Epithelial cell of proximal tubule (primary cell): ENCODE measurements at regions not wholly inside any gene's neighbourhood (a gene's known extent, or its start where the extent isn't known, plus 50 kb on each side); places are given as distances from the start of the nearest gene placed in this dataset.

Experiments
- DNase-seq: peaks from one replicate; pipeline ENCODE4 v3.0.0-alpha.2; 2011; ENCODE audit warnings: low read depth
- H3K4me3 ChIP-seq: 2 replicates; pipeline ENCODE4 v1.5.1; 2011; ENCODE audit warnings: low read depth, mild to moderate bottlenecking, low read length
- TF ChIP-seq, protein P1 (sequence below): conservative IDR thresholded peaks from 2 replicates; pipeline ENCODE4 v1.5.1; 2012; ENCODE audit warnings: low read depth, mild to moderate bottlenecking, low read length

DNA sequence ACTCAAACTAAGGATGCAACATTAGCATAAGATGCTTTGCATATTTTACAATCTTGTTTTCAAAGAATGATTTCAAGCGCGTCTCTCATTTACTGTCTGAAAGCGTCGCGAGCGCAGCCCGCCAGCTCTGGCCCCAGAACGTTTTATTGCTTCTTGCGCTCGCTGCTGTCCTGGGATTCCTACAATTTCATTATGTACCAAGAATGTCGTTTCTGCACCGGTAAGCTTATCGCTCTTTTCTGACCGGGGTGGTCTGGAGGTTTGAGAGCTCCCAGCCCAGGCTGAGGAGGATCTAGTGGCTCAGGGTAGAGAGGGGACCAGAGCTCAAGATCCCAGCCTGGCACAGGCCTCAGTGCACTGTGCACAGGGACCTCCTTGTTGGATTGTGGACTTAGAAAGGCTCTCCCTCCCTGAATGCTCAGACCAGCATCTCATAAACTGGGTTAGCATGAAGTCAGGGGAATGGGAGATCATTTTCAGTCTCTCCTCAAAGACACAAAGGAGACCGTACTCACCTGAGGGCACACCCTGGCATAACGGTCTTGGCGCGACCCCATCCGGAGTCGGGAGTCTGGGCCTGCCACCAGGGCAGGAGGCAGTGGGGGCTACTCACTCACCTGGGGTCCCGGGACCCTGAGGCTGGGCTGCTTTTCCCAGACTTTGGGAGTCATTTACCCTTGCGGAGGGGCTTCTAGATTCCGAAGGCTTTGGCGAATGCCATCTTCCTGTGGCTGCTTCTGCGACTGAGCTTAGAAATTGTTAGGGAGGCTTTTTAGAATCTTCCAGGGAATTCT, 817.4 kb downstream of the BRD1 start:
- TF ChIP-seq, protein P1, sequence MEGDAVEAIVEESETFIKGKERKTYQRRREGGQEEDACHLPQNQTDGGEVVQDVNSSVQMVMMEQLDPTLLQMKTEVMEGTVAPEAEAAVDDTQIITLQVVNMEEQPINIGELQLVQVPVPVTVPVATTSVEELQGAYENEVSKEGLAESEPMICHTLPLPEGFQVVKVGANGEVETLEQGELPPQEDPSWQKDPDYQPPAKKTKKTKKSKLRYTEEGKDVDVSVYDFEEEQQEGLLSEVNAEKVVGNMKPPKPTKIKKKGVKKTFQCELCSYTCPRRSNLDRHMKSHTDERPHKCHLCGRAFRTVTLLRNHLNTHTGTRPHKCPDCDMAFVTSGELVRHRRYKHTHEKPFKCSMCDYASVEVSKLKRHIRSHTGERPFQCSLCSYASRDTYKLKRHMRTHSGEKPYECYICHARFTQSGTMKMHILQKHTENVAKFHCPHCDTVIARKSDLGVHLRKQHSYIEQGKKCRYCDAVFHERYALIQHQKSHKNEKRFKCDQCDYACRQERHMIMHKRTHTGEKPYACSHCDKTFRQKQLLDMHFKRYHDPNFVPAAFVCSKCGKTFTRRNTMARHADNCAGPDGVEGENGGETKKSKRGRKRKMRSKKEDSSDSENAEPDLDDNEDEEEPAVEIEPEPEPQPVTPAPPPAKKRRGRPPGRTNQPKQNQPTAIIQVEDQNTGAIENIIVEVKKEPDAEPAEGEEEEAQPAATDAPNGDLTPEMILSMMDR = no peak
- no peak for DNase-seq
- H3K4me3 ChIP-seq = no peak overlapping the region

DNA sequence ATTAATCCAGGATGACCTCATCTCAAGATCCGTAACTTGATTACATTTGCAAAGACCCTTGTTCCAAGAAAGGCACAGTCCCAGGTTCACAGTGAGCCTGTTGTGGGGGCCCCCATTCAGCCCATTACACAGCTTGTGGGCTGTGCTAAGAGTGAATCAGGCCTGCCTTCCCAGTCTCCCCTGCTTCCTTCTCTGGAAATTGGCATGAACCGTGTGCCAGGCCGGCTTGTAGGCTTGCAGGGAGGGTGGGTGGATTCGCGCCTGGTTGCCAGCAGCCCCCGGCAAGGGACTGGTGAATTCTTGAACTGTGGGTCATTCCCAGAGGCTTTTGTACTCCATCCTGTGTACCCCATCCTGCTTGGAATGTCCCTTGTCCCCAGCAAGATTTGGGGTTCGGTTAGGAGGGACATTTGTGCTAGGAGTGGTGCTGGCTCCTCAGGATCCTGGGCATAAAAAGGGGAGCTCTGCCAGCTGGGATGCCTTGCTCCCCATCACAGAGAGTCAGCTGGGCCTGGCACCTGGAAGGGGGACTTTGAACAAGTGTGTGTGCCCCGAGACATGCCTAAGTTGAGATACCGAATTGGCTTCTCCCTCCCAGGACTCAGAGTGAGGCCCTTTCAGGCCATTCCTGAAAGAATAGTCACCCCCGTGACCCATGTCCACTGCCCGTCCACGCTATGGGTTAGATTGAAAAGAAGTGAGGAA, 818.2 kb downstream of the BRD1 start:
- no peak overlapping the region for H3K4me3 ChIP-seq
- no peak for DNase-seq
- TF ChIP-seq, protein P1 = no peak

DNA sequence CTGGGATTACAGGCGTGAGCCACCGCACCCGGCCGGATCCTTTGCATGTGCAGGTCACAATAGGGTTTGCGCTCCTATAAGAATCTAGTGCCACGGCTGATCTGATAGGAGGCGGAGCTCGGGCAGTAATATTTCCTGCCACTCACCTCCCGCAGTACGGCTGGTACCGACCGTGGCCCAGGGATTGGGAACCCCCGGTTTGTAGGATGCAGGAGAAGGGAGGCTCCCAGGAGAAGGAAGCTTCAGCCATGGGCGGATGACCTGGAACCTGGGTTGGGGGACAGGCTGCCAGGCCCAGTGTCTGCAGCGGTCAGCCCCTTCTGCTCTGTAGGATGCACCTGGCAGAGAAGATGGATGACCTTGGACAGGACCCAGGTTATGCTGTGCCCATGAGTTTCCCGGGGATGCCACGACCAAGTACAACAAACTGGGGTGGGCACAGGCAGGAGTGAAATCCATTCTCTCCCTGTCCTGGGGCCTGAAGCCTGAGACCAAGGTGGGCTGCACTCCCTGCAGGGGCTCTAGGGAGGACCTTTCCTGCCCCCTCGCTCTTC, 818.9 kb downstream of the BRD1 start:
- no peak overlapping the region for H3K4me3 ChIP-seq
- no peak for DNase-seq
- TF ChIP-seq, protein P1 = no peak

DNA sequence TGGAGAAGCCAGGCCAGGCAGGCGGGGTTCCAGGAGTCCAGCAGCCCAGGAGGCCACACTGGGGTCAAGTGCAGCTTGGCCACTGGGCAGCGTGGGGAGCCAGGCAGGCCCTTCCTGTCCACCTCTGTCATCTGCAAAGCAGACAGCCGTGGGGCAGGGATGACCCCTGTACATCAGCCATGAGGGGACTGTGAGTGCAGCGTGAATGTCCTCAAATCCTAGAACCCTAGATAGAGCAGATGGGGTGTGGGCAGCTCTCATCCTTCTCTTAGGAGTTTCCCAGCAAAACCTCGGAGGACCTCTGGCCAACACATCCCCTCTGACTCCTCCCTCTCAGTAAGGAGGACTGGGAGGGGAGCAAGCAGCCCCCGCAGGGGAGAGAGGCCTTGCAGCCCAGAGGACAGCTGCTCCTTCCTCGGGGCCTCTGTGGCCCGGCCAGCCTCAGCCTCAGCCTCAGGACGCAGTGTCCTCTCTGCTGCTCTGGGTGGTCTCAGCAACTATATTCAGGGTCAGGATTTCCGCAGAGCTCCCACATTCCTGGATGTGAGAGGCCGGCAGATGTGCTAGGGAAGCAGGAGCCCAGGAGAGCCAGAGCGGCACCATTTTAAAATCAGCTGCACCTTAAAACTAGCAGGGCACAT, 820.5 kb downstream of the BRD1 start:
- TF ChIP-seq, protein P1 = no peak
- DNase-seq = no peak
- no peak overlapping the region for H3K4me3 ChIP-seq

DNA sequence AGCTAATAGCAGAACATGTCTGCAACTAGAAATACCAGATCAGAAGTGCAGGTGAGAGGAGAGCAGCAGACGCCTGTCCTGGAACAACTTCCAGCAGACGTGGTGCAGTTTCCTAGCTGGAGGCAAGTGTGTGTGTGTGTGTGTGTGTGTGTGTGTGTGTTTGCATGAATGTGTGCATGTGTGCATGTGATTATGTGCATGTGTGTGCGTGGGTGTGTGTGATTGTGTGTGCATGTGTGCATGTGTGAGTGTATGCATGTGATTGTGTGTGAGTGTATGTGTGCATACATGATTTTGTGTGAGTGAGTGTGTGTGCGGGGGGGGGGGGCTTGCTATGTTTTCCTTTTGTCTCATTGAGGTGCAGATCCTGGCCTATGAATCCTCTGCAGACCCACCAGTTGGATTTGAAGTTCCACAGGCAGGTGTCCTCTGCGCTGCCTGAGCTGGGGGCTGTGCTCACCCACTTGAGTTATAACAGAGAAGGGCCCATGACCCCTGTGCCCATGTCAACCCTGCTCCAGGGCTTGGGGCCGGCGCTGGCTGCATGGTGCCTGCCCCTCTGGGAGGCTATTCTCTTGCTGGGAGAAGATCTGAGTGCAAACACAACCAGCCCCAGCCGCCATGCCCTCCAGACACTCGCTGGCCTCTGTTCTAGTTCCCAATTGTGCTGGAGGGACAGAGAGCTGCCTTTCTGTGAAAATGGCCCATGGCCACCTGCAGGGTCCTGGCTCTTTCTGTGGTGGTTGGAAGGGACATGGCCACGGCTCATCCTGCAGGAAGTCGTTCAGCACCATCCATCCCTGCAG, 821.3 kb downstream of the BRD1 start:
- TF ChIP-seq, protein P1 = no peak
- H3K4me3 ChIP-seq = no peak overlapping the region
- no peak for DNase-seq

DNA sequence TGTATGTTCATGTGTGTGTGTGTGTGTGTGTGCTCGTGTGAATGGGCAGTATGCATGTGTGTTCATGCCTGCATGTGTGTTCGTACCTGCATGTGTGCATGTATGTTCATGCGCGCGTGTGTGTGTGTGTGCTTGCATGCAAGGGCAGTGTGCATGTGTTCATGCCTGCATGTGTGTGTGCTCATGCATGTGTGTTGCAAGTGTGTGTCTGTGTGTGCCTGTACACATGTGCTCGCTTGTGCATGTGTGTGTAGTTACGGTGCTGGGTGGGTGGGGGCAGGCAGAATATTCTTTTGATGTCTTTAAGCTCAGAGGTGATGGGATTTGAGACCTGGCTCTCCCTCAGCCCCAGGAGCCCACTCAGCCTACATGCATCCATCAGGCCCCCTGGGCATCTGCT, 822.1 kb downstream of the BRD1 start:
- H3K4me3 ChIP-seq = no peak overlapping the region
- TF ChIP-seq, protein P1 = no peak
- no peak for DNase-seq
